ENCODE measurements at regions not wholly inside any gene's neighbourhood (a gene's known extent, or its start where the extent isn't known, plus 50 kb on each side); places are given as distances from the start of the nearest gene placed in this dataset.

- TF ChIP-seq CTCF (IDR thresholded peaks at IDR 0.05; ENCODE audit: low read depth, low read length, missing input control) (no peak), SP1 (IDR thresholded peaks at IDR 0.05) (no peak)
Observed at GRCh38 chr1:11355559-11356475, 82.8 kb downstream of the UBIAD1 start.
